HG03575 (cell line): ENCODE measurements at regions not wholly inside any gene's neighbourhood (a gene's known extent, or its start where the extent isn't known, plus 50 kb on each side); places are given as distances from the start of the nearest gene placed in this dataset.
A peak's percentile ranks its signal among the peaks of the same experiment; 100 is the strongest.

ENCODE experiments used
- ATAC-seq: cut with Tn5 transposase; IDR thresholded peaks from one replicate; pipeline ENCODE4 v1.9.1; 2021; ENCODE audit not compliant: unreplicated experiment, insufficient number of reproducible peaks, low FRiP score; ENCODE audit errors: extremely low read depth

- ATAC-seq, result no peak
Measured at GRCh38 chr3:8213286-8213685, 288.3 kb upstream of the LMCD1 start.

GRCh38 chr3:8215821-8216220 is 285.8 kb upstream of the LMCD1 start:
- no peak for ATAC-seq

GRCh38 chr3:8218353-8218940 is 283.2 kb upstream of the LMCD1 start:
- no peak for ATAC-seq

- no peak for ATAC-seq
Measured at GRCh38 chr3:8220291-8220690, 281.3 kb upstream of the LMCD1 start.

GRCh38 chr3:8223766-8224165 is 277.9 kb upstream of the LMCD1 start:
- no peak for ATAC-seq

GRCh38 chr3:8224941-8225340 is 276.7 kb upstream of the LMCD1 start:
- no peak for ATAC-seq

GRCh38 chr3:8233938-8234337 is 267.7 kb upstream of the LMCD1 start:
- ATAC-seq, result no peak

- no peak for ATAC-seq
Measured at GRCh38 chr3:8236264-8236663, 265.4 kb upstream of the LMCD1 start.

- no peak for ATAC-seq
Measured at GRCh38 chr3:8237893-8238292, 263.7 kb upstream of the LMCD1 start.

- no peak for ATAC-seq
Measured at GRCh38 chr3:8238432-8238831, 263.2 kb upstream of the LMCD1 start.

GRCh38 chr3:8239095-8239494 is 262.5 kb upstream of the LMCD1 start:
- no peak for ATAC-seq

GRCh38 chr3:8239718-8240695 is 261.6 kb upstream of the LMCD1 start:
- peak; percentile 96 for ATAC-seq

- ATAC-seq, result no peak
Measured at GRCh38 chr3:8246070-8246469, 255.6 kb upstream of the LMCD1 start.

- no peak for ATAC-seq
Measured at GRCh38 chr3:8253201-8253600, 248.4 kb upstream of the LMCD1 start.

- no peak for ATAC-seq
Measured at GRCh38 chr3:8254489-8254888, 247.1 kb upstream of the LMCD1 start.

- ATAC-seq, result no peak
Measured at GRCh38 chr3:8255725-8256124, 245.9 kb upstream of the LMCD1 start.

- ATAC-seq, result no peak
Measured at GRCh38 chr3:8256441-8257071, 245.1 kb upstream of the LMCD1 start.

GRCh38 chr3:8261018-8261417 is 240.6 kb upstream of the LMCD1 start:
- ATAC-seq, result no peak

- ATAC-seq, result no peak
Measured at GRCh38 chr3:8266730-8267131, 234.9 kb upstream of the LMCD1 start.

GRCh38 chr3:8273479-8273878 is 228.1 kb upstream of the LMCD1 start:
- ATAC-seq, result no peak
